ENCODE measurements at regions not wholly inside any gene's neighbourhood (a gene's known extent, or its start where the extent isn't known, plus 50 kb on each side); places are given as distances from the start of the nearest gene placed in this dataset.

DNA sequence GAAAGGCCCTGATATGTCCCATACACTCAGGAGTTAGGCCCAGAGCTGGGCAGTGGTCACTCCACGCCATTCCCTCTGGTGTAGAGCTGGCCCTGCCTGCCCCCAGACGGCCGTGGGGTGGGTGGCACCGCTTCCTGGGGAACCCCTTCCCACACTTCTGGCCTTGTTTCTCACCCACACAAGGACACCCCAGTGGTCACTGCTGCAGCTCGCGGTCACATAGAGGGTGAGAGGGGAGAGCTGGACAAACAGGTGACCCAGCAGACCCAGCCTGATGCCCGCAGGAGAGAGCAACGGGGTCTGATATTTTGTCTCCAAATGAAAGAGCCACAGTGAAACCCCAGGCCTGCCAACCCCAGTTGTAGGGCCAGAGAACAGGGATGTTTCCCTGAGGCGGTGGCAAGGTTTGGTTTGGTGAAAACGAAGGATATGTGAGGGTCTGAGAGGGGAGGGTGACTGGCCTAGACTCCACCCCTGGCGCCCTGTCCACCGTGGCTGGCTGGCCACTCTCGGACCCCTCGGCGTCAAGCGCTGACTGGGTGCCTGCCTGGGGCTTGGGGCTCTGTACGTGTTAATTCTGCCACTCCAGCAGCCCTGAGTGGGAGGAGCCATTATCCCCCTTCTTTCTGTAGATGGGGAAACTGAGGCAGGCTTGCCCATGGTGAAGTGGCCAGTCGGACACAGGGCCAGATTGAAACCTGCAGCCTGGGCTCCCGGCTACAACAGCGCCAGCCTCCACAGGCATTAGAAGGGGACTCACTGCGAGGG lies 71.0 kb upstream of the PPARA start:
- peak; percentile 26 for DNase-seq

DNA sequence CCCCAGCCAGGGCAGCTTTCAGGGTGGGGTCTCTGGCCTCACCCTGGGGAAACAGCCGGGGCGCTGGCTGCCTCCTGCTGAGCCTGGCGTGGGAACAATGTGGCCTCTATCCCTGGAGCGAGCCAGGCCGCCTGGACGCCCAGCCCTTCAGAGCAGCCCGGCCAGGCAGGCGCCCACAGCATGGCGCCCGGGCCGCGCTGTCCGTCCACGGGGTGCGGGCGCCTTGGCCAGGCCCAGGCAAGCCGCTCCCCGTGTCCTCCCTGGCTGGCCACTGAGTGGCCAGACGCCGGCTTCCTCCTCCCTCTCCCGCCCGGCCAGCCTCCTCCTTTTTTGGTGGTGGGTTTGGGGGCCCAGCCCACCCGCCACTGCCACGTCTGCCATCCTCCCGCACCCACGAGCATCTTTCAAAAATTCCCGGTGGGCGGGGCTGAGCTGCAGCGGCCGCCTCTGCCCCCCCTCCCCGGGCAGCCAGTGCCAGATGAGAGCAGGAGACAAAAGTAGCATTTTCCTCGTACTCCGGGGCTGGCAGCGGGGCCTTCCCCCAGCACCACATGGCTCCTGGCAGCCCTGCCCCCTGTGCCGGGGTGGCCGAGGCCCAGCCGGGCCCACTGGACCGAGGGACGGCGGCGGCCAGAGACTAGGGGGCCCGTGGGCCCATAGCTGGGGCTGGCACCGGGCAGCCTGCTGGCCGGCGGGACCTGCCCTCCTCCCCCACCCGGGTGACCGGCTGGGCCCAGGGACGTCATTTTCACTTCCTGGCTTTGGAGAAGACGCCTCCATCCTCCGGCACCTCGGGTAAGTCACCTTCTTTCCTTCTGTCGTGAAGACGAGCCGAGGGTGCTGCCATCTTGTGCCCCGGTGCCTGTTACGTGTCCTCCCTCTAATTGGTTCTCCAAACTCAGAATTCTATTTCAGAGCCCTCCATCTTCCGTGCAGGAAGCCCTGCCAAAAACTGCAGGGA lies 70.2 kb upstream of the PPARA start:
- DNase-seq: peak; percentile 78

DNA sequence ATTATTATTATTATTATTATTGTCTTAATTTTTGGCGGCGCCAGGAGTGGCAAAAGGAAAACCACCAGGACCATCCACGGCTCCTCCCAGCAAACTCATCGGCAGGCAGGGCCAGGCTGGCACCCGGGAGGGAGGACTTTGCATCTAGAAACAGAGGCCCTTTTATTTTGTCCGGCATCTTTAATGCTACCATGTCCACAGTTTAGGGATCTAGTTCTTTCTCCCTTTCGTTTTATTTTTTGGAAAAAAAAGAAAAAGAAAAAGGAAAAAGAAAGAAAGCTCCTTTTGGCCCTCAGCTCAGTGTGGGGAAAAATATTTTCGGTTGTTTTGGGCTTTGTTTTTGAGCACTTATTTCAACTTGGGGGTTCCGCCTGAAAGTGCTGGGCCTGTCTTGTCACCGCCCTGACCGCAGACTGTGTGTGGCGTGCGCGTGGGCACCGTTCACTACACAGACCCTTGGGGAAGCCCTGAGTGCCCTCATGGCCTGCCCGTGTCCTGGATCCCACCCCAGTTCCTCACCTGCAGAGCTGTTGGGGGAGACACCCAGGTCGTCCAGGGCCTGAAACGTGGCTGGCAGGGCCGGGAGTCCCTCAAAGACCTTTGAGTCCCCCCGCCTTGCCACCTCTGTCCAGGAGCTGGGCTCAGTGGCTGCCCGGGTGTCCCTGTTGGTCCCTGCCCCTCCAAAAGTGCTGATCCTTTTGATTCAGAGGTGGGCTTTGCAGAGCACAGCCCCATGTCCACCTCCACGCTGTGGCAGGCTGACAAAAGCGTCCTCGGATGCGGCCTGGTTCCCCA lies 69.1 kb upstream of the PPARA start:
- peak; percentile 38 for DNase-seq

DNA sequence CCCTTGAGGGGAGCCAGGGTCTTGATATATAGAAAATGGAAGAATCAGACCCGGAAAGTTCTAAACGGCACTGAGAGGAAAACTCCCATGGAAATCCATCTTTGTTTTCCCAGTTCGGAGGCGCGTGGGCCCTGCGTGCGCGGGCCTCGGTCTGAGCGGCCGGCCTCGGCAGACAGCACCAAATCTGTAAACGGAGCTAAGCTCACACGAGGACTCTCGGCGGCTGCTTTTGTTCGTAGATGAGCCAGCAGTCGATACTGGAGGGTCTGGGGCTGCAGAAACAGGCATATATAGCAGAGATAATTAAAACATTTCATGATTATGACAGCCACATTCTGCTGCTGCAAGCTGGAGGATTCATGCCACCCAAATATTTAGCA lies 68.5 kb upstream of the PPARA start:
- peak; percentile 15 for DNase-seq

DNA sequence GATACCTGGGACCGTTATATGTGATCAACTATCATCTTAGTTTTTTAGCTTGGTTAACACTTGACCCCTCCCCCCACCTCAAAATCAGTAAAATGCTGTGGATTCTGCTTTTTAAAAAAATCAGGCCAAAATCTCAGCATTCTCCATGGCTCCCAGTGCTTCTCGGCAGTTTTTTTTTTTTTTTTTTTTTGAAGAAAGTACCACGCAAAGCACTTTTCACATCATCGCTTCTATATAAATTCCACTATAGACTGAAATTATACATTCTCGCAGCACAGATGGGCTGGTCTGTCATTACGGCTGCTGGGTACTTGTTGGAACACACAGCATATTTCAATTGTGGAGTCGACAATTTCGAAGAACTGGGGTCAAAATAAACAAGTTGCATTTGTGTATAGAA lies 67.7 kb upstream of the PPARA start:
- peak; percentile 22 for DNase-seq

DNA sequence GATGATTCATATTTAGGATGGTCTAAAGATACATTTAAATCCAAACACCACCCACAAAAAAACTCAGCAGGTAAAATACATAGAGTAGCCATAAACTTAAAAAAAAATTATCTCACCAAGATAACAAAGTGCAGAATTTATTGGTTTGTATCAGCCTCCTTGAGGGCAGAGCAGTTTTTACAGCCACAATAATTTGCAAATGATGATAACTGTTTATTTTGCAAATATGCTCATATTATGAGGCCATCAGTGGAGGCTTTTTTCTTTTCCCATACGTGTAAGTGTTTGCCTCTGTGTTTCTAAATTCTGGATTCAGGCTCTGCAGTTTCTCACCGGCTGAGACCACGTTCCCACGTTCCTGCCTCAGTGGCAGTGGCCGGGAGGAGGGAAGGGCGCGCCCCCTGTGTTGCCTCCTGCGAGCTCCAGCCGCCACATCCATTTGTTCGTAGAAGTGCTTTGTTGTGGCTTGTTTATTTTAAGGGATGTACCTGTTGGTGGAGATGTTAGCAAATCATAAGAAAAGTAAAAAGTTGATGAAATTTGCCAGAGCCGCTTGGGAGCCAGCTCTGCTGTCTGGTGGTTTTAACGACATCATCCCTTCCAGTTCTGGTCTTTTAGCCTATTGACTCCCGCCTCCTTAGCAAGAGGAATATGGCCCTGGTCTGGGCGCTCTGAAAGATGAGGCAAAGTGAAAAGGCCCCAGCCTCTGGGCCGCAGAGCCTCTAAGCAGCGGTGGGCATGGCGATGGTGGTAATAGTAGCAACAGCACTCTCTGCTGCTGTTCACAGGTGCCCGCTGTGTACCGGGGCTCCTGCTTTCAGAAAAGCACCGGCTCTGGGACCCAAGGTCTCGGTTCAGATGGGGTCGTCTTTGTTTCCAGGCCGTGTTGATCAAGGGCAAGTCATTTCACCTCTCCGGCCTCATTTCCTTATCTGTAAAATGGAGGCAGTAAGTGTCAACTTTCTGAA lies 66.7 kb upstream of the PPARA start:
- DNase-seq: peak; percentile 13

DNA sequence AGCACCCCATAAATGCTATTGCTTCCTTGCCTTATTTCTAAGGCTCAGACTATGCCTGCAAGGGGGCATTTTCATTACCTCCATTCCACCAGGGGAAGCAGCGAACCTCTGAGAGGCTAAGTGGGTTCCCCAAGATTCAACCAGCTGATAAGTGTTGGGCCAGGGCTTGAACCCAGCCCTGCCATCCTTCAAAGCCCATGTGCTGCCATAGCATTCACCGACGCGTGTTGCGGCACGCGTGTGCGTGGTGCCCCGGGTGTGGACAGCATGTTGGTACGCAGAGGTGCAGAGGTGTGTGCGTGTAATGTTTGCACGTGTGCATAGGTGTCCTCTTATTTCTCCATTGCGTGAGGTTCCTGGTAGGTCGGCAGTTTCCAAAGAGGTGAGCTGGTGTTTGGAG lies 66.0 kb upstream of the PPARA start:
- DNase-seq: no peak

DNA sequence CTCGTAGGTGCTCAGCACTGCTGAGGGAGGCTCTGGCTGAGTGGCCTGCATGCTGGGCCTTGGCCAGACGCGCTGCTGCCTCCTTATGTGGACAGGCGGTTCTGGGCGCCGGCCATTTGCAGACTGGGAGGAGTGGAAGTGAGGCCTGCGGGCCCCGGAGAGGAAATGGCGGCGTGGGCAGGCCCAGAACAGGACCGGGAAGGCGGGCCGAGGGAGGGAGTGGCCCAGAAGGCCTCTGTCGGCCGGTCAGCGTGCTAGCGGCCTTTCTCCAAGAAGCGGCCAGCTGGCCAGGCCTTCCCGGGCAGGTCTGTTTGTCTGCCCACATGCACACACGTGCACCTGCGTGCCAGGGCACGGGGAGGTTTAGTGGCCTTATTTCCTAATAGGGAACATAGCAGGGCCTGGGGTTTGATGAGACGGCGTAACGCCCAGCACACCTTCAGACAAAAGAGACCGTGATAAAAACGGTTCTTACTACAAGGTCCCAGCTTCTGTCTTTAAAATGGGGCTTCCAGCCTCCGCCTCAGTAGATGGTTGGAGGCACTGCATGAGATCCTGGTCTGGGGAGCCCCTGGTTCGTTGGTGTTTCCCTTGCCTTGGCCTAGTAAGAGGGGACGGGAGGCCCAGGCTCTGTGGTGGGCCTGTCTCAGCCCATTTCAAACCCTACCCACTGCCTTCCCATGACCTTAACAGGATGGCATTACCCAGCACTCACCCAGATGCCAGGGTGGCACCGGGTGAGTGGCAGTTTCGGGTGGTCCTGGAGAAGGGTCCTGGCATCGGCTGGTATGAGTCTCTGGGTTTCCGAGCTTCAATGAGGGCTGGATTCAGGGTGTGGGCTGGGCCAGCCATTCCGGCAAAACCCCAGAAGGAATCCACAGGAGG lies 65.1 kb upstream of the PPARA start:
- peak; percentile 52 for DNase-seq

DNA sequence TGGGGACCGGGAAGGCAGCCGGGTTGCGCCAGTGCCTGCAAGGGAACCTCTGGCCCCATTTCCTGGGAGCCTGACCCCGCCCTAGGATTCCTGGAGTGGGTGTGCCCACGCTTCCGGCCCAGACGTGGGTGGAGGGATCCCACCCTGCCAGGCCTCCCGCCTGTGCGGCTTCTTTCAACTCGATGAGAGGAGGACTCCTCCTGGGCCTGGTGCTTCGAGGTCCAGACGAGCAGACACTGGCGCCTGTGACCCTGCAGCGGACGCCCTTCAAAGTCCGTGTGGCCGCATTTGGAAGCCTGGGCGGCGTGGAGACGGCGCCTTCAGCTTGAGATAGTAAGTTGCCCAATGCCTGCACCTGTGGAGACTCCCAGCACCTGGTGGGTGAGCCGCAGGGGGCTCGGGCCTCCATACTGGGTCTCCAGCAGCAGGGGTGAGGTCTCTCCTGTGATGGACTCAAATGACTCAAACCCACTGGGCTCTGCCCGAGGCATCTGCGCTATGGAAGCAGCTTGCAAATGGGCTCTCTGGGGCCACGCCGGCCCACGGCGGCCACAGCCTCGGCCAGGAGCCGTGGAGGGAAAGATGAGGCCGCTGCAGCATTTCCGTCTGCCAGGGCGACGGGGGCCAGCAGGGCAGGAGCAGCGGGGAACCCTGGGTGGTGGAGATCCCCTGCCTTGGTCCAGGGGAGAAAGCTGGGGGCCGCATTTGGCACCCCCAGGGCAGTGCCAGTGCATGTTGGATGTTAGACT lies 64.3 kb upstream of the PPARA start:
- peak; percentile 58 for DNase-seq

DNA sequence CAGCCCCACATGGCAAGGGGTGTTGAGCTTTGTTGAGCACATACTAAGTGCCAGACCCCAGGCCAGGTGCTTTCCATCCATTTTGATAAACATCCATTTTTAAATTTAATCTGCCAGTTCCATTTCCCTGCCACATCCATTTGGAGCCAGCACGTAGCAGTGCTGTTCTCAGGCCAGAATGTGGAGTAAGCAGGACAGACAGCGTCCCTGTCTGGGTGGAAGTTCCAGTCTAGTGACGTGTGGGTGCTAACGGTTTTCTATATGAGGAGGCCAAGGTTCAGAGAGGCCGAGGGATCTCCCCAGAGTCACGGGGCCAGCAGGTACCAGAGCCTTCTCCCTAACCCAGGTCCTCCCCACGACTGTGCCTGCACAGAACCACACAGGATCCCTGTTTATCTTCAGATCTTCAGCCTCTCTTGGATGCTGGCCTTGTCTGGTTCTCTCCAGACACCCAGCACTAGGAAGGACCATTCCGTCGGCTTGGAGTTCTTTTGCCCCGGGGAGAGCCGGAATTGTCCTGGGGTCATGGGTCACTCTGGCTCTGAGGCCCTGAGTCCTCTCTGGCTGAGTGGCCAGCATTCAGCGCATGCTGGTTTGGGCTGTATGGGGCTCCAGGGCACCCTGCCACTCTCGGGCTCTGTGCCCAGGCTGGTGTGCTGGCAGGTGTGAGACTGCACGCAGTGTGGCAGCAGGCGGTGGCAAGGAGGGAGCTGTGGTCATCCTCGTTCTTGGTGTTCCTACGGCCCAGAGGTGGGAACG lies 63.6 kb upstream of the PPARA start:
- DNase-seq: peak; percentile 46

DNA sequence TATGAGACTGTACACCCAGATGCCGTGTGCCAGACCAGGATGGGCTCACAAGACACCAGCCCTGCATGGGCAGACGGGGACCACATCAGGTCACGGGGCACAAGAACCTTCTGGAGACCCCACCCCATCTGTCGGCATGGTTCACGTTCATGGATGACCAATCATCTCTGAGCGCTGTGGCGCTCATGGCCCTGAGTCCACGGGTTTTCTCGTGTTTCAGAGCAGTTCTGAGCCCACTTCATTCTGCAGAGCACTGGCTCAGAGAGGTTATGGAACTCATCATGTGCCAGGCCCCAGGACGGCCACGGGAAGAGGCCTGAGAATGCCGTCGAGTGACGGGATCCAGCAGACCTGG lies 63.0 kb upstream of the PPARA start:
- DNase-seq: no peak

DNA sequence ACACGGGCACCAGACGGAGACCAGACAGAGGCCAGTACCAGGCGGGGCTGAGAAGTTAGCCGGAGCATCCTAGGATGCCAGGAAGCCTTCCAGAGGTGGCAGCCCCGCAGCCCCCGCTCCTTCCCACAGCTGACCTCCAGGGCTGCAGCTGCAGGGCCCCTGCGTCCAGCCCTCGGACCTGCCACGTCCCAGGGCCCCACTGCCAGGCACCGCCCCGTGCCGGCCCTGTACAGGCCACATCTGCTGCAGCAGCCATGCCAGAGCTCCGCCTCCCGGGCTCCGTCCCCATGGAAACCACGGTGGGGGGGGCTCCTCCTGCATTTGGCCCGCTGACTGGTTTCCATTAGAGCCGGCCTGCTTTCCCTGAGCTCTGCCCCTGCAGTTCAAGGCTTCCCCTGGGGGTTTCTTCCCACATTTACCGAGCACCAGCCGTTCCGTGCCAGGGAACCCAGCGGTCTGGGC lies 62.5 kb upstream of the PPARA start:
- peak; percentile 97 for DNase-seq

DNA sequence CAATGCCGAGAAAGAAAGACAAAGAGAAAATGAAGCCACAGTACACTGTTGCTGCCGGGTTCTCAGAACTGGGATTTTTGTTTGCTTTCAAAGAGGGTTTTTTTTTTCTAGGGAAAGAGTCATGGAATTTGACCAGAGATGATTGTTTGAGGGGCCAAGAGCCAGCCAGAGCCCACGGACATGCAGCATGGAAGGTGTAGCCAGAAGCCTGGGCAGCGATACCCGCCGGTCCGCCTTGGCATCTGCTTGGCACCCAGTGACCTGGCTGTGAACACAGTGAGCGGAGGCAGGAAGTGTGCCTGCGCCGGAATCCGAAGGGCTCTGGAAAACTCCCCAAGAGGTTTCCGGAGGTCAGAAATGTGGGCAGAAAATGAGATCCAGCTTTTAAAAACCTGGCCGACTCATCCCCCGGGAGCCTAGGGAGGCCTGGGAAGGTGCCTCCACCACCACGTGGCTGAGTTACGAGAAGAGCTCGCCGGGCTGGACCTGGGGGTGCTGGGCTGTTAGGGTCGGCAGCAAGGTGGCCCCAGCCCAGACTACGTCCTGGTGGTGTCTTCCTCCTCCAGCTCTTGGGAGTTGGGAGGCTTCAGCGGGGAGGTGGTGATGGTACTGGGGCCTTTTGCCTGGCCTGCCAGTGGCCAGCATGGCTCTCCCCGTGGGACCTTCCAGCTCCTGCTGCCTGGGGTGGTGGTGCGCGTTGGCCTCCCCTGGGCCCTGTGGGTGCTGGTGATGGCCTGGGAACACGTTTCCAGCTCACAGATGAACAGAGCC lies 61.6 kb upstream of the PPARA start:
- DNase-seq: peak; percentile 66

DNA sequence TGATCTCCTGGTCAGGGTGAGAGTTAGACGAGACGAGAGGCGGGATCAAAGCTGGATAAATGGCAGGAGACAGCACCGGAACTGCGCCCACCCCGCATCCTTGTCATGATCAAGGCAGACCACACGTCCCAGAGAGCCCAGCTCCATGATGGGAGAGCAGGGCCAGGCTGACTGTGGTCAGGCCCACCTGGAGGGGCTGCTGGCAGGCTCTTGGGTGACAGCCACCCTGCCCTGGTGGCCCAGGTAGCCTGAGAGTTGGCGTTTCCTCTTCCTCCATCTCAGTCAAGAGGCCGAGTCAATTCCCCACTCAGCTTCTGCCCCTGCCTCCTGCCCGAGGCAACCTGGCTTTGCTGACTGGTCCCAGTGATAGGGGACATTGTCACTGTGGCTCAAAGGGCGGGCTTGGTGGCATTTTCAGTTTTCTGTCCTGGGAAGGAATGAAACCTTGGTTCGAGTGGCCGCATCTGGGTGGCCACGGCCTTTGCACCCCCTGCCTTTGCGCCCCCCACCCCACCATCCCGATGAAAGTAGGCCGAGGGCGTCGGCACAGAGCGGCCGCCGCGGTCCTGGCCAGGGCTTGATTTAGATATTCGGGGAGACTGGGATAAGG lies 60.8 kb upstream of the PPARA start:
- peak; percentile 38 for DNase-seq

DNA sequence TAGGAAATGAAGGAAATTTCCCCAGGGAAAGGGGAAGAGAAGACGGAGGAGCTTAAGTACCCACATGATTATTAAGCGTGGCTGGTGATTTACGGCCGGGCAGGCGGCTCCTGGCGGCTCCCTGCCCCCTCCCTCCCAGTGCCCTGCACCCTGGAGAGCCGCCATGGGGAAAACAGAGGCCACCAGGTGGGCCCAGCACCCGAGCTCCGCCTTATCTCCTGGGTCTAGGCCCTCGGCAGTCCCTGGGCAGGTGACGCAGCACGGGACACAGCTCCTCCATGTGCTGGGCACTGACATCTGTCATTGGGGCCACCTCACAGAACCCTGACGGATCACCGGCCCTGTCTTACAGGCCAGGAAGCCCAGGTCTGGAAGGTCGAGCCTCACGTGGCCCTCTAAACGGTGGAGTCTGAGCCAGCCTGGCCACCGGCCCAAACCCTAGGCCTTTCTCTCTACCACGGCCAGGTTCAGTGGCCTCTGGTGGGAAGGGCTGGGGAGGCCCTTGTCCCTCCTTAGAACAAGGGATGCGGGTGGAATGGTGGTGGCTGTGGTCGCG lies 60.2 kb upstream of the PPARA start:
- DNase-seq: peak; percentile 30

DNA sequence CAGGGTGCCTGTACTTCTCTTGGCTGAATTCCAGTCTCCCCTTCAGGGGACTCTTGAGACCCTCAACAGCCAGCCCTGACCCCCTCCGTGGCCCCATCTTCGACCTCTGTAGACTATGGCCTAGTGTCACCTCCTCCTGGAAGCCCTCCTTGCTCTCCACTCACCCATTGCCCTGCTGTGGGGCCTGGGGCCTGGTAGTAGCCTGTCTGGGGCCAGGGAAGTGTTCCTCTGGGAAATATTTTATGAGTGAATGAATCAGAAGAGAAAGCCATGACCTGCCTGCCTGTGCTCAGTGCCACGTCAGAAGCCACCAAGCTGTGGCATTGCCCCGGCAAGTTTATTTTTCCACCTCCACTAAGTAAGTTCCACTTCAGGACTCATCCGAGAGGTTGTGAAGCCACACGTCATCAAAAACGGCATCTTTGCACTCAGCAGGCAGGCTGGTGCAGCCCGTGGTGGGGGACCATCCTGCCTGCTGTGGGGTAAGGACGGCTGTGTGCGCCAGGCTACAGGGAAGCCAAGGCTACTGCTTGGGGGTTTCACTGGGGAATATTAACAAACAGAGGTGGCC lies 59.6 kb upstream of the PPARA start:
- no peak for DNase-seq

DNA sequence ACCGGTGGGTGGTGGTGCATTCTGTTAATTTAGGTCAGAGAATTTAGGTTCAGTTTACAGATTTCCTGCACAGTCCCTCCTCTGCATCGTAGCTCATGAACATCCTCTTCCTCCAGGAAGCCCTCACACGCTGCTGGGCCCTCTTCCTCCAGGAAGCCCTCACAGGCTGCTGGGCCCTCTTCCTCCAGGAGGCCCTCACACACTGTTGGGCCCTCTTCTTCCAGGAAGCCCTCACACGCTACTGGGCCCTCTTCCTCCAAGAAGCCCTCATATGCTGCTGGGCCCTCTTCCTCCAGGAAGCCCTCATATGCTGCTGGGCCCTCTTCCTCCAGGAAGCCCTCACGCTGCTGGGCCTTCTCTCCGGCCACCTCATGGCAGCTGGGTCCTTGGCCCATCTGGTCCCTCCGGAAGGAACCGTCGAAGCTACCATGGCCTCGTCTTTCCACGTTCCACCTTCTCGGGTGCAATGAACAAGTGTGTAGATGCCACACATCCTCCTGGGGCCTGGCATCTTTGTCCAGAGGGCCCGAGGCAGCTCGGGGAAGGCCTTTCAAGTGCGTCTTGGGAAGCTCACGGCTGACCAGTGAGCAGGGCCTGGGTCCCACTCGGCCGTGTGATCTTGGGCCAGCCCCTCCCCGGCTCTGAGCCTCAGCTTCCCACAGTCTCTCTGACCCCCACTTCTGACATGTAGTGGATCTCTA lies 58.9 kb upstream of the PPARA start:
- DNase-seq: no peak
